GM12875 (cell line): ENCODE measurements at regions not wholly inside any gene's neighbourhood (a gene's known extent, or its start where the extent isn't known, plus 50 kb on each side); places are given as distances from the start of the nearest gene placed in this dataset.

Source experiments
- H3K4me3 ChIP-seq: one replicate; pipeline ENCODE4 v1.5.1; 2011; ENCODE audit warnings: low read depth, low read length, control low read depth
- TF ChIP-seq, protein P1 (sequence below): IDR thresholded peaks from 2 replicates; pipeline ENCODE4 v1.5.1; 2011; ENCODE audit warnings: low read depth, mild to moderate bottlenecking, control low read depth, inconsistent platforms, low read length, moderate library complexity, borderline replicate concordance; ENCODE audit not compliant: insufficient read depth

GRCh38 chr5:118548761-118549720 lies 439.3 kb downstream of the DTWD2 start:
- TF ChIP-seq, protein P1, sequence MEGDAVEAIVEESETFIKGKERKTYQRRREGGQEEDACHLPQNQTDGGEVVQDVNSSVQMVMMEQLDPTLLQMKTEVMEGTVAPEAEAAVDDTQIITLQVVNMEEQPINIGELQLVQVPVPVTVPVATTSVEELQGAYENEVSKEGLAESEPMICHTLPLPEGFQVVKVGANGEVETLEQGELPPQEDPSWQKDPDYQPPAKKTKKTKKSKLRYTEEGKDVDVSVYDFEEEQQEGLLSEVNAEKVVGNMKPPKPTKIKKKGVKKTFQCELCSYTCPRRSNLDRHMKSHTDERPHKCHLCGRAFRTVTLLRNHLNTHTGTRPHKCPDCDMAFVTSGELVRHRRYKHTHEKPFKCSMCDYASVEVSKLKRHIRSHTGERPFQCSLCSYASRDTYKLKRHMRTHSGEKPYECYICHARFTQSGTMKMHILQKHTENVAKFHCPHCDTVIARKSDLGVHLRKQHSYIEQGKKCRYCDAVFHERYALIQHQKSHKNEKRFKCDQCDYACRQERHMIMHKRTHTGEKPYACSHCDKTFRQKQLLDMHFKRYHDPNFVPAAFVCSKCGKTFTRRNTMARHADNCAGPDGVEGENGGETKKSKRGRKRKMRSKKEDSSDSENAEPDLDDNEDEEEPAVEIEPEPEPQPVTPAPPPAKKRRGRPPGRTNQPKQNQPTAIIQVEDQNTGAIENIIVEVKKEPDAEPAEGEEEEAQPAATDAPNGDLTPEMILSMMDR: no peak
- H3K4me3 ChIP-seq: no peak overlapping the region

DNA sequence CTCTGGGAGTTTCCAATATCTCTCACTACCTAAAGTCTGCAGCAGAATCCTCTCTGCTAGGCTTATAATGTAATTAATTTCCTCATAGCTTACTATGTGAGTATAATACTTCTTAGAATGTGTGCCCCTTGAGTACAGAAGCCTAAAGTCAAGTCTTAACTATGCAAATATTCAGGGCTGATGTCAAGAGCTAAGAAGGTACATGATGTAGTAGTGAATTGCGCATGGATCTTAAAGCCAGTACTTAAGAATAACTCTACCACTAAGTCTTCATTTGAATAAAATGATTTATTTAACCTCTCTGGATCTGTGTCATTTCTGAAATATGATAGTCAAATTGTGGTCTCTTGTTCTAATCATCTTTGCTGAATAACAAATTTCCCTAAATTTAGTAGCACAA lies 442.9 kb downstream of the DTWD2 start:
- TF ChIP-seq, protein P1: no peak
- no peak overlapping the region for H3K4me3 ChIP-seq

GRCh38 chr5:118544887-118545449 lies 443.4 kb downstream of the DTWD2 start:
- TF ChIP-seq, protein P1: no peak
- H3K4me3 ChIP-seq: no peak overlapping the region

- TF ChIP-seq, protein P1: no peak
- no peak overlapping the region for H3K4me3 ChIP-seq
These were observed 454.4 kb downstream of the DTWD2 start for GRCh38 chr5:118533923-118534322.

- H3K4me3 ChIP-seq: no peak overlapping the region
- TF ChIP-seq, protein P1: no peak
These were observed 455.2 kb downstream of the DTWD2 start for GRCh38 chr5:118533156-118533555.

DNA sequence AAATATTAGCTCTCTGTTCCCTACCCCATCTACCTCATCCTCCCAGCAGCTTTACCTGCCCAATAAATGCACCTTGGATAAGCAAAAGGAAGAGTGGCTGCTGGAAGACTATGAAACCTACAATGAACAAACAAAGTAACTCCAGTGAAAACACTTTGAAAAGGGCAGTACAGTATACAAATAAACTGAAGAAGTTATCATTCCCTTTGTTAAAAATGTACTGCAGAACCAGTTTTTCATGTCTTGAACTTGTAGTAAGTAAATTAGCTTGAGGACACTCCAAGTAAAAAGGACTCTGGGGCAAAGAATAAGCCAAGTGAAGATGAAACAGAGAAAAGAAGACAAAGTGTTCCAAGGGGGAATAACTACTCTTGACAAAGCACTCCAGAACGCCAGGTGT lies 457.1 kb downstream of the DTWD2 start:
- TF ChIP-seq, protein P1: no peak
- no peak overlapping the region for H3K4me3 ChIP-seq
